ENCODE measurements at regions not wholly inside any gene's neighbourhood (a gene's known extent, or its start where the extent isn't known, plus 50 kb on each side); places are given as distances from the start of the nearest gene placed in this dataset.
"Not testable (repeated sequence)": the region's sequence is repeated elsewhere in the genome, so short reads cannot be mapped to it uniquely, and the experiment has no call there.

GRCh38 chr9:97220894-97221477 lies 86.5 kb upstream of the CCDC180 start:
- peak overlapping the region; percentile 7 for H3K4me3 ChIP-seq (ENCODE audit: control insufficient read depth, low read depth, low read length)
- DNase-seq (ENCODE audit: low read depth) = no peak
- TF ChIP-seq, protein P1, sequence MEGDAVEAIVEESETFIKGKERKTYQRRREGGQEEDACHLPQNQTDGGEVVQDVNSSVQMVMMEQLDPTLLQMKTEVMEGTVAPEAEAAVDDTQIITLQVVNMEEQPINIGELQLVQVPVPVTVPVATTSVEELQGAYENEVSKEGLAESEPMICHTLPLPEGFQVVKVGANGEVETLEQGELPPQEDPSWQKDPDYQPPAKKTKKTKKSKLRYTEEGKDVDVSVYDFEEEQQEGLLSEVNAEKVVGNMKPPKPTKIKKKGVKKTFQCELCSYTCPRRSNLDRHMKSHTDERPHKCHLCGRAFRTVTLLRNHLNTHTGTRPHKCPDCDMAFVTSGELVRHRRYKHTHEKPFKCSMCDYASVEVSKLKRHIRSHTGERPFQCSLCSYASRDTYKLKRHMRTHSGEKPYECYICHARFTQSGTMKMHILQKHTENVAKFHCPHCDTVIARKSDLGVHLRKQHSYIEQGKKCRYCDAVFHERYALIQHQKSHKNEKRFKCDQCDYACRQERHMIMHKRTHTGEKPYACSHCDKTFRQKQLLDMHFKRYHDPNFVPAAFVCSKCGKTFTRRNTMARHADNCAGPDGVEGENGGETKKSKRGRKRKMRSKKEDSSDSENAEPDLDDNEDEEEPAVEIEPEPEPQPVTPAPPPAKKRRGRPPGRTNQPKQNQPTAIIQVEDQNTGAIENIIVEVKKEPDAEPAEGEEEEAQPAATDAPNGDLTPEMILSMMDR (conservative IDR thresholded peaks at IDR 0.05; ENCODE audit: control insufficient read depth, insufficient read depth, low read depth, low read length) = no peak

DNA sequence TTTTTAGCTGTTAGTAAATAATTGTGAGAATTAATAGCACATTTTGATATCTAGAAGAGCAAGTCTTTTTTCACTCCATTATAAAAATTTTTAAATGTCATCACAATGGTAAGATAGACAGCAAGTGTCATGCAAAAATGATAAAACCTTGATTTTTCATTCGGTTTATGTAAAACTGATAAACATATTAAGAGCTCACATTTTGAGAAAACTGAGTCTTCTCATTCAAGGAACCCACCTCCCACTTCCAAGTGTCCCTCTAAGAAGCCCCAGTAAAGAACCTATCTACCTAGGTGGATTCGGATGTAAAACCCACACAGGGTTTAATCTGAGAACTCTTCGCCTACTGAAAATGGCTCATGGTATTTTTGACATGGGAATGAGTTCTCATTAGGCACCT lies 87.1 kb upstream of the CCDC180 start:
- DNase-seq (ENCODE audit: low read depth); H3K4me3 ChIP-seq (ENCODE audit: control insufficient read depth, low read depth, low read length): not testable (repeated sequence)

- not testable (repeated sequence) for DNase-seq (ENCODE audit: low read depth); H3K4me3 ChIP-seq (ENCODE audit: control insufficient read depth, low read depth, low read length)
Observed at GRCh38 chr9:97219443-97220140, 87.9 kb upstream of the CCDC180 start.

DNA sequence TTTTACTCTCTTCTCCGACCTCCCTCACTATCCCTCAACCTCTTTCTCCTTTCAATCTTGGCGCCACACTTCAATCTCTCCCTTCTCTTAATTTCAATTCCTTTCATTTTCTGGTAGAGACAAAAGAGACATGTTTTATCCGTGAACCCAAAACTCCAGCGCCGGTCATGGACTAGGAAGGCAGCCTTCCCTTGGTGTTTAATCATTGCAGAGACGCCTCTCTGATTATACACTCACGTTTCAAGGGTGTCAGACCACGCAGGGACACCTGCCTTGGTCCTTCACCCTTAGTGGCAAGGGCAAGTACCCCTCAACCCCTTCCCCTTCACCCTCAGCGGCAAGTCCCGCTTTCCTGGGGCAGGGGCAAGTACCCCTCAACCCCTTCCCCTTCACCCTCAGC lies 92.3 kb upstream of the CCDC180 start:
- not testable (repeated sequence) for DNase-seq (ENCODE audit: low read depth); H3K4me3 ChIP-seq (ENCODE audit: control insufficient read depth, low read depth, low read length)

DNA sequence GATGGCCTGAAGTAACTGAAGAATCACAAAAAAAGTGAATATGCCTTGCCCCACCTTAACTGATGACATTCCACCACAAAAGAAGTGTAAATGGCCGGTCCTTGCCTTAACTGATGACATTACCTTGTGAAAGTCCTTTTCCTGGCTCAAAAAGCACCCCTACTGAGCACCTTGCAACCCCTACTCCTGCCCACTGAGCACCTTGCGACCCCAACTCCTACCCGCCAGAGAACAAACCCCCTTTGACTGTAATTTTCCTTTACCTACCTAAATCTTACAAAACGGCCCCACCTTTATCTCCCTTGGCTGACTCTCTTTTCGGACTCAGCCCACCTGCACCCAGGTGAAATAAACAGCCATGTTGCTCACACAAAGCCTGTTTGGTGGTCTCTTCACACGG lies 92.9 kb upstream of the CCDC180 start:
- not testable (repeated sequence) for DNase-seq (ENCODE audit: low read depth); H3K4me3 ChIP-seq (ENCODE audit: control insufficient read depth, low read depth, low read length)

GRCh38 chr9:97199683-97200082 lies 107.8 kb upstream of the CCDC180 start:
- not testable (repeated sequence) for H3K4me3 ChIP-seq (ENCODE audit: control insufficient read depth, low read depth, low read length); DNase-seq (ENCODE audit: low read depth)

- not testable (repeated sequence) for H3K4me3 ChIP-seq (ENCODE audit: control insufficient read depth, low read depth, low read length)
- DNase-seq (ENCODE audit: low read depth) = peak; percentile 0
Observed at GRCh38 chr9:97193767-97194166, 113.7 kb upstream of the CCDC180 start.

DNA sequence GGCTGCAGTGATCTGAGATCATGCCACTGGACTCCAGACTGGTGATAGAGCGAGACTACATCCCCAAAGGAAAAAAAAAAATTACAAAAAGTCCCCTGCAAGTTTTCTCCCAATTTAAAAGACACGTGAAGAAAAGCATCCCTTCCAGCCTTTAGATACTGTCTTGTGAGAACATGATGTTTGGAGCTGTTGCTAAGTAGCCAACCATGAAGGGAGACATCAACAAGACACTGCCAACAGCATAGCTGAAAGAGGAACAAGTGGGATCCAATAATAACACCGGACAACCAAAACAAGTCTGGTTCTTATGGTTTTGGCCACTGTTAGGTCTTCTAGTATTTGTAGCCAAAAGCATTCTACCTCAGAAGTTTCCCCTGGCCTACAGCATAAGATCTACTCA lies 118.9 kb upstream of the CCDC180 start:
- no peak overlapping the region for H3K4me3 ChIP-seq (ENCODE audit: control insufficient read depth, low read depth, low read length)
- DNase-seq (ENCODE audit: low read depth) = no peak
- TF ChIP-seq, protein P1 (conservative IDR thresholded peaks at IDR 0.05; ENCODE audit: control insufficient read depth, insufficient read depth, low read depth, low read length) = no peak

DNA sequence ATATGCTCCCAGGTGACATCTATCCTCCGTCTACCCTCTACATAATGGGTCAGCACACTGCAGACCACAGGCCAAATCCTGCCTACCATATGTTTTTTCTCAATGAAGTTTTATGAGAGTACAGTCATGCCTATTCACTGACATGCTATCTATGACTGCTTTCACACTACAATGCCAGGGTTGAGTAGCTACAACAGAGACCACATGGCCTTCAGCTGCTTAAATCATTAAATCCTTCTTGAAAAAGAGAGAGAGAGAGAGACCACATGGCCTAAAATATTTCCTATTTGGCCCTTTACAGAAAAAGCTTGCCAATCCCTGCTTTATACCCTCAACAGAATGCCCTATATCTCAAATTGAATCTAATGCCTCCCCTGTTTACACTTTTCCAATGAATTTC lies 119.8 kb upstream of the CCDC180 start:
- not testable (repeated sequence) for H3K4me3 ChIP-seq (ENCODE audit: control insufficient read depth, low read depth, low read length); DNase-seq (ENCODE audit: low read depth)

DNA sequence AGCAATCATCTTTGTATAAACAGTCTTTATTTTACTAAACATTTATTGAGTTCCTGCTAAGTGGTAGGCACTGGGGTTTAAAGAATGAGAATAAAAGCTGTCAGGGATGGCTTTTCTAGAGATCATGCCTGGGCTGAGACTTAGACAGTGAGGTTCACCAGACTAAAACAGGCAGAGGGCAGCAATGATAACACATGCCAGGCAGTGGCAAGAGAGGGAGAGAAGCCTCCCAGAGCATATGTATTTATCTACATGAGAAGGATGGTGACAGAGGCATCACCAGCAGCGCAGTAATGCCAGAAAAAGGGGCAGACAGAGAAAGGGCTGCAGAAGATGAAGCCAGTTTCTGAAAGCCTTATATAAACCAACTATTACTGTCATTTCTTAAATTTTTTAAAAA lies 121.0 kb upstream of the CCDC180 start:
- TF ChIP-seq, protein P1 (conservative IDR thresholded peaks at IDR 0.05; ENCODE audit: control insufficient read depth, insufficient read depth, low read depth, low read length) = no peak
- DNase-seq (ENCODE audit: low read depth) = no peak
- no peak overlapping the region for H3K4me3 ChIP-seq (ENCODE audit: control insufficient read depth, low read depth, low read length)

DNA sequence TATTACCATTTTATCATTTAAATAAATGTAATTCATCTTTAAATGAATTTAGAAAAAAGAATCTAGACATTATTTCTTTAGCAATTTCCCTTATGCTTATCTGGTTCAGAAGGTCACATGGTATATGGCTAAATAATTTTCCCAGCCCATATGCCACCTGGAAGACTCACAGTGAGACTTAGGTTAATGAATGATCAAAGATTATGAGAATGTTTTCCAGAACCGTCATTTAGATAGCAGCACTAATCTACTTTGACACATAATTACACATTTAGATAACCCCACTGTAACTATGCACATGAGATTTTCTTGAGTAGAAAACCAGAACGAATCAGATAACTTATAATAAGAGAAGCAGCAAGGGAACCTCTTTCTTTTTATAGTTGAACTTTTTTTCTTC lies 124.9 kb upstream of the CCDC180 start:
- not testable (repeated sequence) for DNase-seq (ENCODE audit: low read depth); H3K4me3 ChIP-seq (ENCODE audit: control insufficient read depth, low read depth, low read length)

All from fibroblast of mammary gland (primary cell).